ENCODE measurements at regions not wholly inside any gene's neighbourhood (a gene's known extent, or its start where the extent isn't known, plus 50 kb on each side); places are given as distances from the start of the nearest gene placed in this dataset.

GRCh38 chr2:56444339-56444738 is 260.5 kb downstream of the CCDC85A start:
- peaks cover 0 to 12% (median 2%) of the 10 kb centered on the region in 7 donors for H3K9me3 Mint-ChIP-seq
- no peaks in the 10 kb centered on the region for H3K4me1 Mint-ChIP-seq
- no peak overlapping the region for H3K4me3 Mint-ChIP-seq
- Histone ChIP-seq H3K4me3 (ENCODE audit: low read depth, low read length) (no peak overlapping the region), H3K36me3 (ENCODE audit: control insufficient read depth, insufficient read depth, low read length) (no peaks in the 10 kb centered on the region), H3K27me3 (ENCODE audit: control insufficient read depth, insufficient read depth, low read length) (no peaks in the 10 kb centered on the region), H3K9me3 (ENCODE audit: control insufficient read depth in 2 of 2, low read length in 2 of 2) (peaks cover 0 to 2% of the 10 kb centered on the region in 2 experiments), H3K27ac (ENCODE audit: insufficient read depth, low read length, poor library complexity, severe bottlenecking) (no peak overlapping the region), H3K4me1 (ENCODE audit: control insufficient read depth, insufficient read depth, low read length, poor library complexity, severe bottlenecking) (no peaks in the 10 kb centered on the region)
- ATAC-seq (ENCODE audit: low read depth in 2 of 2) (no peak), DNase-seq (no peak)
- H3K36me3 Mint-ChIP-seq = no peaks in the 10 kb centered on the region
- no peak overlapping the region for H3K27ac Mint-ChIP-seq
- no peaks in the 10 kb centered on the region for H3K27me3 Mint-ChIP-seq

DNA sequence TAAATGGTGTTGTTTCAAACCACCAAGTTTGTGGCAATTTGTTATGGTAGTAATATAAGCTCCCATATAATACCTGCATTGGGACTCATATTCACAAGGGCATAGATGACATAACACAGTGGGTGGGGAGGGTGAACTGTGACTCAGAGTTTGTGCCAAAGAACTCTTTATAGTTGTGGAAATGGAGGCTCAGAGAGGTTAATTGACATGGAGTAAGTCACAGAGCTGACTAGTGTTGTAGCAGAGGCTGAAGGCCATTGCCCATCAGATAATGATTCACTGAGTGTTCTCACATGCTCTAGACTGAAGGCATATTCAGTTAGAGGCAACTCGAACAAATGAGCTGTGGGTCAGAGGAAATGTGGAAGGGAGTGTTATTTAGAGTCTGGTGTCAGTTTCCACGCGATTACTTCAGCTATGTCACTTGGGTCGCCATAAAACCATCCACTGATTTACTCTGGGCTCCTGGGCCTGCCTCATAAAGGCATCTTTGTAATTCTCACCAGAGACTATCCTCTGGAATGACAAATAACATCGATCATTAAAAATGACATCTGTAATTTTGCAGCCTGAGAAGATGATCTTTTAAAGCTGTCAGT is 264.7 kb downstream of the CCDC85A start:
- Mint-ChIP-seq H3K4me3 (no peak overlapping the region), H3K27ac (no peak overlapping the region), H3K27me3 (no peaks in the 10 kb centered on the region), H3K36me3 (no peaks in the 10 kb centered on the region), H3K9me3 (peaks cover 0 to 34% (median 3%) of the 10 kb centered on the region in 7 donors), H3K4me1 (no peaks in the 10 kb centered on the region)
- H3K27ac ChIP-seq (ENCODE audit: insufficient read depth, low read length, poor library complexity, severe bottlenecking) = no peak overlapping the region
- ATAC-seq (ENCODE audit: low read depth in 2 of 2) (no peak), DNase-seq (no peak)
- no peaks in the 10 kb centered on the region for H3K4me1 ChIP-seq (ENCODE audit: control insufficient read depth, insufficient read depth, low read length, poor library complexity, severe bottlenecking)
- no peaks in the 10 kb centered on the region for H3K9me3 ChIP-seq (ENCODE audit: control insufficient read depth in 2 of 2, low read length in 2 of 2)
- no peaks in the 10 kb centered on the region for H3K36me3 ChIP-seq (ENCODE audit: control insufficient read depth, insufficient read depth, low read length)
- no peaks in the 10 kb centered on the region for H3K27me3 ChIP-seq (ENCODE audit: control insufficient read depth, insufficient read depth, low read length)
- no peak overlapping the region for H3K4me3 ChIP-seq (ENCODE audit: low read depth, low read length)

DNA sequence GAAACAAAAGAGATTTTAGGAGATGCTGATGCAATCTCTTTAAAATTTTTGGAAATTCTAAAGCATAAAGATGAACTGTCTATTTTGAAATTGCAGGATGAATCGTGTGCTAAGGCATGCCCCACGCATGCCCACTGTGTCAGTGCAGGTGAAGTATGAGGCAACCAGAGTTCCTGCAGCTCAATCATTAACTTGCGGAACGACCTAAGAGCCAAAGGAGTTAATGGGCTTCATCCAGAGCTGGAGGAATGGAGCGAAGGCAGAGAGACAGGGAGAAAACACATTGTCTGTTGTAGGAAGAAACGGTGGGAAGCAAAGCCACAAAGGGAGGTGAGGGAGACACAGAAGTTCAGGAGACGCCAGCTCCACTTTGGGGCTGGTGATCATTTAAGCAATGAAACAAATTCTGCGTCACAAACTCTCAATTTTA is 265.2 kb downstream of the CCDC85A start:
- no peak overlapping the region for H3K27ac ChIP-seq (ENCODE audit: insufficient read depth, low read length, poor library complexity, severe bottlenecking)
- no peaks in the 10 kb centered on the region for H3K4me1 Mint-ChIP-seq
- no peak for DNase-seq
- ATAC-seq (ENCODE audit: low read depth in 2 of 2) = no peak
- no peaks in the 10 kb centered on the region for H3K4me1 ChIP-seq (ENCODE audit: control insufficient read depth, insufficient read depth, low read length, poor library complexity, severe bottlenecking)
- H3K36me3 Mint-ChIP-seq = no peaks in the 10 kb centered on the region
- H3K27me3 Mint-ChIP-seq = no peaks in the 10 kb centered on the region
- no peak overlapping the region for H3K27ac Mint-ChIP-seq
- H3K36me3 ChIP-seq (ENCODE audit: control insufficient read depth, insufficient read depth, low read length) = no peaks in the 10 kb centered on the region
- peaks cover 0 to 37% (median 3%) of the 10 kb centered on the region in 7 donors for H3K9me3 Mint-ChIP-seq
- H3K27me3 ChIP-seq (ENCODE audit: control insufficient read depth, insufficient read depth, low read length) = no peaks in the 10 kb centered on the region
- H3K9me3 ChIP-seq (ENCODE audit: control insufficient read depth in 2 of 2, low read length in 2 of 2) = no peaks in the 10 kb centered on the region
- no peak overlapping the region for H3K4me3 Mint-ChIP-seq
- H3K4me3 ChIP-seq (ENCODE audit: low read depth, low read length) = no peak overlapping the region

GRCh38 chr2:56449449-56449860 is 265.7 kb downstream of the CCDC85A start:
- Histone ChIP-seq H3K9me3 (ENCODE audit: control insufficient read depth in 2 of 2, low read length in 2 of 2) (no peaks in the 10 kb centered on the region), H3K27me3 (ENCODE audit: control insufficient read depth, insufficient read depth, low read length) (no peaks in the 10 kb centered on the region), H3K4me3 (ENCODE audit: low read depth, low read length) (no peak overlapping the region), H3K27ac (ENCODE audit: insufficient read depth, low read length, poor library complexity, severe bottlenecking) (no peak overlapping the region), H3K4me1 (ENCODE audit: control insufficient read depth, insufficient read depth, low read length, poor library complexity, severe bottlenecking) (no peaks in the 10 kb centered on the region), H3K36me3 (ENCODE audit: control insufficient read depth, insufficient read depth, low read length) (no peaks in the 10 kb centered on the region)
- Mint-ChIP-seq H3K9me3 (peaks cover 0 to 42% (median 3%) of the 10 kb centered on the region in 7 donors), H3K27me3 (no peaks in the 10 kb centered on the region), H3K4me3 (no peak overlapping the region), H3K27ac (no peak overlapping the region), H3K4me1 (no peaks in the 10 kb centered on the region), H3K36me3 (no peaks in the 10 kb centered on the region)
- DNase-seq (no peak), ATAC-seq (ENCODE audit: low read depth in 2 of 2) (no peak)

GRCh38 chr2:56450047-56450446 is 266.3 kb downstream of the CCDC85A start:
- Mint-ChIP-seq H3K4me1 (no peaks in the 10 kb centered on the region), H3K36me3 (no peaks in the 10 kb centered on the region), H3K4me3 (no peak overlapping the region), H3K27ac (no peak overlapping the region), H3K27me3 (no peaks in the 10 kb centered on the region), H3K9me3 (peaks cover 0 to 38% (median 3%) of the 10 kb centered on the region in 7 donors)
- Histone ChIP-seq H3K36me3 (ENCODE audit: control insufficient read depth, insufficient read depth, low read length) (no peaks in the 10 kb centered on the region), H3K27ac (ENCODE audit: insufficient read depth, low read length, poor library complexity, severe bottlenecking) (no peak overlapping the region), H3K4me1 (ENCODE audit: control insufficient read depth, insufficient read depth, low read length, poor library complexity, severe bottlenecking) (no peaks in the 10 kb centered on the region), H3K4me3 (ENCODE audit: low read depth, low read length) (no peak overlapping the region), H3K9me3 (ENCODE audit: control insufficient read depth in 2 of 2, low read length in 2 of 2) (no peaks in the 10 kb centered on the region), H3K27me3 (ENCODE audit: control insufficient read depth, insufficient read depth, low read length) (no peaks in the 10 kb centered on the region)
- DNase-seq = no peak
- no peak for ATAC-seq (ENCODE audit: low read depth in 2 of 2)

- H3K27me3 ChIP-seq (ENCODE audit: control insufficient read depth, insufficient read depth, low read length) = no peaks in the 10 kb centered on the region
- Mint-ChIP-seq H3K4me1 (no peaks in the 10 kb centered on the region), H3K4me3 (no peak overlapping the region), H3K36me3 (no peaks in the 10 kb centered on the region), H3K27me3 (no peaks in the 10 kb centered on the region), H3K9me3 (peaks cover 0 to 38% (median 3%) of the 10 kb centered on the region in 7 donors), H3K27ac (no peak overlapping the region)
- H3K4me3 ChIP-seq (ENCODE audit: low read depth, low read length) = no peak overlapping the region
- DNase-seq = no peak
- ATAC-seq (ENCODE audit: low read depth in 2 of 2) = no peak
- H3K36me3 ChIP-seq (ENCODE audit: control insufficient read depth, insufficient read depth, low read length) = no peaks in the 10 kb centered on the region
- H3K4me1 ChIP-seq (ENCODE audit: control insufficient read depth, insufficient read depth, low read length, poor library complexity, severe bottlenecking) = no peaks in the 10 kb centered on the region
- H3K27ac ChIP-seq (ENCODE audit: insufficient read depth, low read length, poor library complexity, severe bottlenecking) = no peak overlapping the region
- no peaks in the 10 kb centered on the region for H3K9me3 ChIP-seq (ENCODE audit: control insufficient read depth in 2 of 2, low read length in 2 of 2)
Measured at GRCh38 chr2:56450772-56451171, 267.0 kb downstream of the CCDC85A start.

GRCh38 chr2:56455642-56456041 is 271.9 kb downstream of the CCDC85A start:
- Mint-ChIP-seq H3K27ac (no peak overlapping the region), H3K36me3 (no peaks in the 10 kb centered on the region), H3K4me1 (no peaks in the 10 kb centered on the region), H3K4me3 (no peak overlapping the region), H3K27me3 (no peaks in the 10 kb centered on the region), H3K9me3 (peaks cover 0 to 34% (median 6%) of the 10 kb centered on the region in 7 donors)
- Histone ChIP-seq H3K4me1 (ENCODE audit: control insufficient read depth, insufficient read depth, low read length, poor library complexity, severe bottlenecking) (no peaks in the 10 kb centered on the region), H3K9me3 (ENCODE audit: control insufficient read depth in 2 of 2, low read length in 2 of 2) (no peaks in the 10 kb centered on the region), H3K36me3 (ENCODE audit: control insufficient read depth, insufficient read depth, low read length) (no peaks in the 10 kb centered on the region), H3K27ac (ENCODE audit: insufficient read depth, low read length, poor library complexity, severe bottlenecking) (no peak overlapping the region), H3K4me3 (ENCODE audit: low read depth, low read length) (no peak overlapping the region), H3K27me3 (ENCODE audit: control insufficient read depth, insufficient read depth, low read length) (no peaks in the 10 kb centered on the region)
- DNase-seq (no peak), ATAC-seq (ENCODE audit: low read depth in 2 of 2) (no peak)

- Mint-ChIP-seq H3K9me3 (peaks cover 1 to 34% (median 5%) of the 10 kb centered on the region in 7 donors), H3K4me1 (no peaks in the 10 kb centered on the region), H3K36me3 (no peaks in the 10 kb centered on the region), H3K4me3 (no peak overlapping the region), H3K27ac (no peak overlapping the region), H3K27me3 (no peaks in the 10 kb centered on the region)
- H3K4me3 ChIP-seq (ENCODE audit: low read depth, low read length) = no peak overlapping the region
- no peaks in the 10 kb centered on the region for H3K9me3 ChIP-seq (ENCODE audit: control insufficient read depth in 2 of 2, low read length in 2 of 2)
- H3K27ac ChIP-seq (ENCODE audit: insufficient read depth, low read length, poor library complexity, severe bottlenecking) = no peak overlapping the region
- no peaks in the 10 kb centered on the region for H3K4me1 ChIP-seq (ENCODE audit: control insufficient read depth, insufficient read depth, low read length, poor library complexity, severe bottlenecking)
- H3K36me3 ChIP-seq (ENCODE audit: control insufficient read depth, insufficient read depth, low read length) = no peaks in the 10 kb centered on the region
- DNase-seq = no peak
- H3K27me3 ChIP-seq (ENCODE audit: control insufficient read depth, insufficient read depth, low read length) = no peaks in the 10 kb centered on the region
- no peak for ATAC-seq (ENCODE audit: low read depth in 2 of 2)
Measured at GRCh38 chr2:56456791-56457190, 273.0 kb downstream of the CCDC85A start.

Measured in CD4-positive, CD25-positive, alpha-beta regulatory T cell (primary cell).